Muscle layer of duodenum (tissue), 2 donors: ENCODE measurements at regions not wholly inside any gene's neighbourhood (a gene's known extent, or its start where the extent isn't known, plus 50 kb on each side); places are given as distances from the start of the nearest gene placed in this dataset.

Source experiments
- H3K27ac ChIP-seq: one replicate; pipeline ENCODE4 v1.7.0; 2013; ENCODE audit warnings: mild to moderate bottlenecking, low read length
- H3K27me3 ChIP-seq: one replicate; pipeline ENCODE4 v1.7.0; 2013; ENCODE audit warnings: low read depth, mild to moderate bottlenecking, control low read depth, low read length
- H3K36me3 ChIP-seq, 2 donors: one replicate each; pipeline ENCODE4 v1.7.0; 2013; ENCODE audit warnings: low read length in 2 of 2, control low read depth in 1 of 2, mild to moderate bottlenecking in 1 of 2; ENCODE audit not compliant: insufficient read depth in 2 of 2, control insufficient read depth in 1 of 2
- H3K4me1 ChIP-seq, 2 donors: one replicate each; pipeline ENCODE4 v1.7.0; 2013; ENCODE audit warnings: low read length in 2 of 2, mild to moderate bottlenecking in 2 of 2, control low read depth in 1 of 2, moderate library complexity in 1 of 2; ENCODE audit not compliant: insufficient read depth in 2 of 2, control insufficient read depth in 1 of 2
- H3K4me3 ChIP-seq, 2 donors: one replicate each; pipeline ENCODE4 v1.7.0; 2013; ENCODE audit warnings: low read length in 2 of 2, low read depth in 1 of 2, mild to moderate bottlenecking in 1 of 2
- H3K9me3 ChIP-seq, 2 donors: one replicate each; pipeline ENCODE4 v1.7.0; 2013; ENCODE audit warnings: low read length in 2 of 2, control low read depth in 1 of 2, mild to moderate bottlenecking in 1 of 2; ENCODE audit not compliant: control insufficient read depth in 1 of 2
- donor health status: healthy.

GRCh38 chr14:22026527-22026926 lies 352.9 kb upstream of the OR4E1 start:
- Histone ChIP-seq H3K4me3 (no peak overlapping the region), H3K9me3 (no peaks in the 10 kb centered on the region), H3K4me1 (no peaks in the 10 kb centered on the region), H3K36me3 (no peaks in the 10 kb centered on the region), H3K27me3 (no peaks in the 10 kb centered on the region), H3K27ac (no peak overlapping the region)

- H3K4me3 ChIP-seq: no peak overlapping the region
- H3K36me3 ChIP-seq: no peaks in the 10 kb centered on the region
- H3K27ac ChIP-seq: no peak overlapping the region
- no peaks in the 10 kb centered on the region for H3K4me1 ChIP-seq
- no peaks in the 10 kb centered on the region for H3K9me3 ChIP-seq
- no peaks in the 10 kb centered on the region for H3K27me3 ChIP-seq
Measured at GRCh38 chr14:22025879-22026278, 352.3 kb upstream of the OR4E1 start.

- Histone ChIP-seq H3K9me3 (no peaks in the 10 kb centered on the region), H3K4me1 (no peaks in the 10 kb centered on the region), H3K27ac (no peak overlapping the region), H3K27me3 (no peaks in the 10 kb centered on the region), H3K4me3 (no peak overlapping the region), H3K36me3 (no peaks in the 10 kb centered on the region)
Measured at GRCh38 chr14:22024137-22024536, 350.5 kb upstream of the OR4E1 start.

DNA sequence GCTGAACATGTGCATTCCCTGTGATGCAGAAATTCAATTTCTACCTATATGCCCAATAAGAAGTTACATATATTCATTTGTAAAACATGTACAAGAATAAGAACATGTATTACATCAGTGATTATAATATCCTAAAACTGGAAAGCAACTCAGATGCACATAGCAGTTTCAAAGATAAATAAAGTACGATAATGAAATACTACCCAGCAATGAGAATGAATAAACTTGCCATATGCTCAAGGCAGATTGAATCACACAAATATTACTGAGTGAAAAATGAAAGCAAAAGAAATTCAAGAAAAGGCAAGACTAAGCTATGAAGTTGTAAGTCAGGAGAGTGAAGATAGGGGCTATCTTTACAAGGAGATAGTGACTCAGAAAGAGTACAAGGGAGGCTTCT lies 345.3 kb upstream of the OR4E1 start:
- no peaks in the 10 kb centered on the region for H3K36me3 ChIP-seq
- no peak overlapping the region for H3K4me3 ChIP-seq
- no peak overlapping the region for H3K27ac ChIP-seq
- no peaks in the 10 kb centered on the region for H3K4me1 ChIP-seq
- H3K9me3 ChIP-seq: no peaks in the 10 kb centered on the region
- no peaks in the 10 kb centered on the region for H3K27me3 ChIP-seq

DNA sequence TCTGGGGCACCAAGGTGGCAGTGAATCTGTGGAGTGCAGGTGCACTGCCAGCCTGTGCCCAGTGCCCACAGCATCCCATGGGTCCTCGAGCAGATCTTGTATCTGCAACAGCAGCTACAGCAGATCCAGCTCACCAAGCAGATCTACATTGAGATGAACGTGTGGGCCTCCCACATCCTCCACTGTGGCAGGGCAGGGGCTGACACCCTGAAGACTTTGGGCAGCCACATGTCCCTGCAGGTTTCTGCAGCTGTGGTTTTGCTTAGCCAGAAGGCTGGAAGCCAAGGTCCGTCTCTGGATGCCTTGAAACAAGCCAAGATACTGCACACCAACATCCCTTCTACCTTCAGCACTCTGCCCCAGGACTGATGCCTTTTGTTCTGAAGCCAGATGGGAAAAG lies 338.8 kb upstream of the OR4E1 start:
- Histone ChIP-seq H3K4me1 (peaks cover 0 to 5% of the 10 kb centered on the region in 2 donors), H3K27me3 (no peaks in the 10 kb centered on the region), H3K4me3 (no peak overlapping the region), H3K36me3 (no peaks in the 10 kb centered on the region), H3K9me3 (no peaks in the 10 kb centered on the region), H3K27ac (no peak overlapping the region)

DNA sequence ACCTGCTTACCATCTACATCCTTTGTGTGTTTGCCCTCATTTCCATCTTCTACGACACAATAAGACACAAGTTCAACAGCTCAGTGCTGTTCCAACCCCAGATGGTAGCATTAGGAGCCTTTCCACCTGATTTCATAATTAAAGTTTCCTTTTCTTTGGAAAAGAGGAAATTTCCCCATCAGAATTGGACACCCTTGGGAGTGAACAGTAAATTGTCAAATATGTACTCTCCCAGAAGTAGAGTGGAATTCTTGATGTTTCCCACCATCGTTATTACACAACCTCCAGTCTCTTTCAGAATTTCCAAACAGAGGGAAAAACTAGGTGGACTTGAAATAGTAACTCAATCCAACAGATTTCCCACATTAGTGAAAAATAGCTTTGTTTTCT lies 337.6 kb upstream of the OR4E1 start:
- H3K27me3 ChIP-seq: no peaks in the 10 kb centered on the region
- H3K27ac ChIP-seq: no peak overlapping the region
- H3K9me3 ChIP-seq: no peaks in the 10 kb centered on the region
- H3K4me3 ChIP-seq: no peak overlapping the region
- no peaks in the 10 kb centered on the region for H3K36me3 ChIP-seq
- H3K4me1 ChIP-seq: peaks cover 0 to 5% of the 10 kb centered on the region in 2 donors

DNA sequence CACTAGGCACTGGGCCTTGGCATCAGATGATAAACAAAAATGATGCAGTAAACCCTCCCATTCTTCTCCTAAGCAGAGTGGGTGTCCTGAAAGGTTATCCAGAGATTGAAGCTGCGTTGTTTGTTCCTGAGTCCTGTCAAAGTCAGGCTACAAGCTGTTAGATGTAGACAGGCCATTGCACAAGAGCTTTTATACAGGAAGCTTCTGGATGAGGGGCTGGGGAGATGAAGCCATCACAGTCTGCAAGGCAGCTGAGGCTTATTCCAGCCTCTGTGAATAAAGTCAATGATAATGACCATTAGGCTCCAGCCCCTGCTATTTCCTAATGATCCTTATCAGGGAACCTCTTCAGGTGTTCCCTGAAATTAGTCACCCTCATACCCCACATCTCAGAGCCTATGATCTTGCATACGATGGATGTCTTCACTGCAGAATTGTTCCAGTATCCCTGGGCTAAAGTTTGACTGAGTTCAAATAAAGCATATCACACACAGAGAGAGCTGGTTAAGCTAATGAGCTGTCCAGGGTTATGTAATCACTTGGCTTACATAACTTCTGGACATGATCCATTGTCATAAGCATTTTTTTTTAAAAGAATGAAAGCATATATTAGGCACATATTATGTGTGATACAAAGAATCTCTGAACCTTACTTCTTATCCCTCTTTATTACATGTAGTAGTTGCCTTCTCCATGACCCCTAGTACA lies 337.1 kb upstream of the OR4E1 start:
- H3K4me3 ChIP-seq: no peak overlapping the region
- H3K9me3 ChIP-seq: no peaks in the 10 kb centered on the region
- no peaks in the 10 kb centered on the region for H3K27me3 ChIP-seq
- H3K4me1 ChIP-seq: peaks cover 0 to 5% of the 10 kb centered on the region in 2 donors
- H3K27ac ChIP-seq: peak overlapping the region; percentile 48
- H3K36me3 ChIP-seq: no peaks in the 10 kb centered on the region

- Histone ChIP-seq H3K9me3 (no peaks in the 10 kb centered on the region), H3K27ac (no peak overlapping the region), H3K4me3 (no peak overlapping the region), H3K36me3 (no peaks in the 10 kb centered on the region), H3K4me1 (peaks cover 0 to 5% of the 10 kb centered on the region in 2 donors), H3K27me3 (no peaks in the 10 kb centered on the region)
Measured at GRCh38 chr14:22008766-22009165, 335.1 kb upstream of the OR4E1 start.

DNA sequence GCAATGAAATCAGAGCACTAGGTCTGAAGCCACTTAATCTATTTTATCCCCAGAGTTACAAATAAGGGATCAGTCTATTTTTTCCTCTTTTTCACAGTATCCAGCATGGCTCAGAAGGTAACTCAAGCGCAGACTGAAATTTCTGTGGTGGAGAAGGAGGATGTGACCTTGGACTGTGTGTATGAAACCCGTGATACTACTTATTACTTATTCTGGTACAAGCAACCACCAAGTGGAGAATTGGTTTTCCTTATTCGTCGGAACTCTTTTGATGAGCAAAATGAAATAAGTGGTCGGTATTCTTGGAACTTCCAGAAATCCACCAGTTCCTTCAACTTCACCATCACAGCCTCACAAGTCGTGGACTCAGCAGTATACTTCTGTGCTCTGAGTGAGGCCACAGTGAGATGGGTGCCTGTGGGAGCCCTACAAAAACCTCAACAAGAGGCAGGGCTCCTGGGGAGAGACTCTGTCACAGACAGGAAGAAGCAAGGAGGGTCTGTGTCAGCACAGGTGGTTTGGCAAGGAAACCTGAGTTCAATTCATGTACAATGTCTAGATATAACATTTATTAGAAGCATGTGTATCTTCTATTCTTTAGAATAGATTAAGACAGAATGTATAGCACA lies 334.3 kb upstream of the OR4E1 start:
- Histone ChIP-seq H3K27me3 (no peaks in the 10 kb centered on the region), H3K4me3 (no peak overlapping the region), H3K36me3 (no peaks in the 10 kb centered on the region), H3K27ac (no peak overlapping the region), H3K9me3 (no peaks in the 10 kb centered on the region), H3K4me1 (peaks cover 0 to 5% of the 10 kb centered on the region in 2 donors)

DNA sequence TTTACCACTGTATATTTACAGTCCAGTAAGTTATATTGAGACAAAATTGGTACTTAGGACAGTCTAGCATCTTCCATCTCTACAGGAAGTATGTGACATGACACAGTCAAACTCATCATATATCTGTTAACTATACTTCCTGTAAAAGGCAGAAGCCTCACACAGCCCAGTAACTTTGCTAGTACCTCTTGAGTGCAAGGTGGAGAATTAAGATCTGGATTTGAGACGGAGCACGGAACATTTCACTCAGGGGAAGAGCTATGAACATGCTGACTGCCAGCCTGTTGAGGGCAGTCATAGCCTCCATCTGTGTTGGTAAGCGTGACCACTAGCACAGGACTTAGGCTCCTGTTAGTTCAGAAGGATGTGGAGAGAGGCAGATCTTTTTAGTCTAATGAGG lies 333.7 kb upstream of the OR4E1 start:
- no peaks in the 10 kb centered on the region for H3K27me3 ChIP-seq
- no peak overlapping the region for H3K4me3 ChIP-seq
- H3K9me3 ChIP-seq: no peaks in the 10 kb centered on the region
- H3K4me1 ChIP-seq: peaks cover 0 to 5% of the 10 kb centered on the region in 2 donors
- H3K27ac ChIP-seq: no peak overlapping the region
- H3K36me3 ChIP-seq: no peaks in the 10 kb centered on the region

- Histone ChIP-seq H3K4me3 (no peak overlapping the region), H3K27ac (no peak overlapping the region), H3K27me3 (no peaks in the 10 kb centered on the region), H3K9me3 (no peaks in the 10 kb centered on the region), H3K4me1 (no peaks in the 10 kb centered on the region), H3K36me3 (no peaks in the 10 kb centered on the region)
Measured at GRCh38 chr14:22003461-22003860, 329.8 kb upstream of the OR4E1 start.

DNA sequence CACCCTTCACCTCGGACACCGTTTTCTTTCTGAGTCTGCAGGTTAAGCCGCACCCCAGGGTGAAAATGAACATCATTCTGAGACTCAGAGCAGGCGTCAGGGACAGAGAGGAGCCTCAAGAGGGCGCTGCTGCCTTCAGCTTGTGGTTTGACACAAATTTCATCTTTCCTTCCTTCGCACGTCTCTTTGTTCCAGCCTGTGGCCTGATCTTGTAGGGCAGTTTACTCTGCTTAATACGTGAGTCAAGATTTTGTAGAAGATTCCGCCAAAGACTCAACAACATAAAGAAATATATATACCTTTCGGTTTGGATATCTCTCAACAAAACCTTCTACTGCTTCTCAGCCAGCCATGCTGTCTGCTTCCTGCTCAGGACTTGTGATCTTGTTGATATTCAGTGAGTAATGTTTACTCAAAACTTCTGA lies 329.3 kb upstream of the OR4E1 start:
- no peaks in the 10 kb centered on the region for H3K36me3 ChIP-seq
- no peaks in the 10 kb centered on the region for H3K9me3 ChIP-seq
- H3K4me3 ChIP-seq: no peak overlapping the region
- H3K4me1 ChIP-seq: no peaks in the 10 kb centered on the region
- H3K27ac ChIP-seq: no peak overlapping the region
- H3K27me3 ChIP-seq: no peaks in the 10 kb centered on the region
